ENCODE measurements at regions not wholly inside any gene's neighbourhood (a gene's known extent, or its start where the extent isn't known, plus 50 kb on each side); places are given as distances from the start of the nearest gene placed in this dataset.

DNA sequence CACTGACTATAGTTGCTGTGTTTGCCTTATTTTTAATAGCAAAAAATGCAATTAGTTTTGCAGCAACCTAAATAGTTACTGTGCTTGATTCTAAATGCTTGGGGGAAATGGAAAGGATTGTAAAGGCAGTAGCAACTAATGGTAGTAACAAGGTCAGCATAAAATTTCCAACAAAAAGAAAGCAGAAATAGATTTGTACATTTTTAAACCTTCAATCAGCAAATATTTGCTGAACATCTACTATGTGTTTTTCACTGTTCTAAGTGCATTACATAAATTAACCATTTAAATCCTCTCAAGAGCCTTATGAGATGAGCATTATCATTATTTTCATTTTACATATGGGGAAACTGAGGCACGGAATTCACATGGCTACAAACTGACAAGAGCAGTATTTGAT is 308.0 kb upstream of the UBE2E3 start:
- H3K36me3 ChIP-seq (replicated peaks in 1 of 2; ENCODE audit: control insufficient read depth in 2 of 2, insufficient read depth in 2 of 2, low read length in 2 of 2) = no peaks in the 10 kb centered on the region
- no peak overlapping the region for H3K9ac ChIP-seq (ENCODE audit: low read depth, low read length, poor library complexity)
- H3K27ac ChIP-seq (replicated peaks; ENCODE audit: low read length) = no peak overlapping the region
- no peak overlapping the region for H2BK5ac ChIP-seq (ENCODE audit: low read length)
- no CpG with 5 or more reads among the region's 1 CpG for WGBS, 2 donors (ENCODE audit: extremely low coverage in 2 of 2, insufficient read length in 2 of 2, insufficient replicate concordance in 1 of 2)
- H3K14ac ChIP-seq (ENCODE audit: low read length) = no peak overlapping the region
- H3K4me2 ChIP-seq (ENCODE audit: insufficient read depth, low read length, poor library complexity, severe bottlenecking) = no peak overlapping the region
- no peak overlapping the region for H2AFZ ChIP-seq (ENCODE audit: low read length)
- no peak for DNase-seq (ENCODE audit: low spot score)
- H3K23ac ChIP-seq (ENCODE audit: low read depth, low read length, poor library complexity) = no peak overlapping the region
- no peaks in the 10 kb centered on the region for H3K9me3 ChIP-seq (replicated peaks in 1 of 2; ENCODE audit: control insufficient read depth in 2 of 2, insufficient read depth in 1 of 2, low read depth in 1 of 2, low read length in 2 of 2)
- H3K79me1 ChIP-seq (ENCODE audit: low read depth, low read length) = no peaks in the 10 kb centered on the region
- H3K4ac ChIP-seq (ENCODE audit: low read length) = no peak overlapping the region
- no peak overlapping the region for H3K4me3 ChIP-seq (ENCODE audit: low read length in 2 of 2)
- H3K27me3 ChIP-seq (ENCODE audit: control insufficient read depth in 3 of 3, insufficient read depth in 3 of 3, low read depth in 1 of 3, low read length in 3 of 3) = no peaks in the 10 kb centered on the region
- H2BK12ac ChIP-seq (ENCODE audit: low read length) = no peak overlapping the region
- H2AK5ac ChIP-seq (ENCODE audit: low read depth, low read length) = no peak overlapping the region
- no peak overlapping the region for H2BK120ac ChIP-seq (ENCODE audit: low read depth, low read length)
- H3K18ac ChIP-seq (ENCODE audit: low read length) = no peak overlapping the region
- H2BK15ac ChIP-seq (ENCODE audit: low read length) = no peak overlapping the region
- H4K8ac ChIP-seq (ENCODE audit: low read depth, low read length) = no peak overlapping the region
- H4K91ac ChIP-seq (ENCODE audit: low read depth, low read length, poor library complexity) = no peak overlapping the region
- peaks cover 0 to 3% of the 10 kb centered on the region in 2 donors for H3K4me1 ChIP-seq (ENCODE audit: control insufficient read depth in 2 of 2, insufficient read depth in 1 of 2, low read depth in 1 of 2, low read length in 2 of 2)

DNA sequence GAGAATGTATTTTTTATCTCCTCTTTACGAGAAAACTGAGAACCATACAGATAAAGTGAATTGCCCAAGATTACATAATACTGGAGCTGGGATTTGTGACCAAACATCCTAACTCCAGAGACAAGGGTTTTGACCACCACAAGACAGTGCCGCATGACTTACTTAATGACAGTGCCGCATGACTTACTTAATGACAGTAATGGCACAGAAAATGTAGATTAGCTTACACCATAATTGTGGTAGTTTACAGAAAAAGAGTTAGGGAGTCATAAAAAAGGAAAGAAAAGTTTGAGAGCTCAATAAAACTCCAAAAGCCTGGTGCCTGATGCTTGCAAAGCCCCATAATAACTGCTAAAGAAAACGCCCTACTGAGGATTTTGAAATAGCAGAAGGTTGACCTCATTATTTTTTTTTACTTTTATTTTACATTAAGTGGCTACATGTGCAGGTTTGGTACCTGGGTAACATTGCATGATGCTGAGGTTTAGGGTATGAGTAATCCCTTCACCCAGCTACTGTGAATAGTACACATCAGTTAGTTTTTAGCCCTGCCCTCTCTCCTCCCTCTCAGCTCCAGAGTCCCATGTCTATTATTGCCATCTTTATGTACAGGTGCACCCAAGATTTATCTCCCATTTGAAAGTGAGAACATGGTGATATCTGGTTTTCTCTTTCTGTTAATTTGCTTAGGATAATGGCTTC is 310.0 kb upstream of the UBE2E3 start:
- Histone ChIP-seq H3K79me1 (ENCODE audit: low read depth, low read length) (no peaks in the 10 kb centered on the region), H4K8ac (ENCODE audit: low read depth, low read length) (no peak overlapping the region), H2BK12ac (ENCODE audit: low read length) (no peak overlapping the region), H2AFZ (ENCODE audit: low read length) (no peak overlapping the region), H3K14ac (ENCODE audit: low read length) (no peak overlapping the region), H2BK15ac (ENCODE audit: low read length) (no peak overlapping the region), H3K18ac (ENCODE audit: low read length) (no peak overlapping the region), H3K4me1 (ENCODE audit: control insufficient read depth in 2 of 2, insufficient read depth in 1 of 2, low read depth in 1 of 2, low read length in 2 of 2) (peaks cover 0 to 3% of the 10 kb centered on the region in 2 donors), H2BK5ac (ENCODE audit: low read length) (no peak overlapping the region), H2BK120ac (ENCODE audit: low read depth, low read length) (no peak overlapping the region), H3K36me3 (replicated peaks in 1 of 2; ENCODE audit: control insufficient read depth in 2 of 2, insufficient read depth in 2 of 2, low read length in 2 of 2) (no peaks in the 10 kb centered on the region), H3K27ac (replicated peaks; ENCODE audit: low read length) (no peak overlapping the region), H3K9me3 (replicated peaks in 1 of 2; ENCODE audit: control insufficient read depth in 2 of 2, insufficient read depth in 1 of 2, low read depth in 1 of 2, low read length in 2 of 2) (no peaks in the 10 kb centered on the region), H3K4me2 (ENCODE audit: insufficient read depth, low read length, poor library complexity, severe bottlenecking) (no peak overlapping the region), H3K27me3 (ENCODE audit: control insufficient read depth in 3 of 3, insufficient read depth in 3 of 3, low read depth in 1 of 3, low read length in 3 of 3) (no peaks in the 10 kb centered on the region), H3K4me3 (ENCODE audit: low read length in 2 of 2) (no peak overlapping the region), H2AK5ac (ENCODE audit: low read depth, low read length) (no peak overlapping the region), H4K91ac (ENCODE audit: low read depth, low read length, poor library complexity) (no peak overlapping the region), H3K23ac (ENCODE audit: low read depth, low read length, poor library complexity) (no peak overlapping the region), H3K4ac (ENCODE audit: low read length) (no peak overlapping the region), H3K9ac (ENCODE audit: low read depth, low read length, poor library complexity) (no peak overlapping the region)
- no CpG with 5 or more reads among the region's 4 CpGs for WGBS, 2 donors (ENCODE audit: extremely low coverage in 2 of 2, insufficient read length in 2 of 2, insufficient replicate concordance in 1 of 2)
- no peak for DNase-seq (ENCODE audit: low spot score)

DNA sequence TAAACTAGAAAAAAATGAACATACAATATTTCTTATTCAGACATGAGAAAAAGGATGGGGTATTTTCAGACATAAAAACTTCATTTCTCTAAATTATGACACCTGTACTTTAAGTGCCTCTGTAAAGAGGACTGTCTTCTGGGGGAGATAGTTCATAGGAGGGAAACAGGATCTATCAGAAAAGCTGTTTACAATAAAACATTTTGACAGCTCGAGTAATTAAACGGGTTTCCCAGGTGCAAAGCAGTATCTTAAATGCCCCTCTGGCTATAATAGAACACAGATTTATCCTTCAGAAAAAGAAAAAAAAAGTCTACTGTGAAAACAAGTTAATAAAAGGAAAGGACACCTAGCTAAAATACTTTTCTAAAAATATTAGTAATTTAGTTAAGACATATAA is 311.4 kb upstream of the UBE2E3 start:
- Histone ChIP-seq H3K27ac (replicated peaks; ENCODE audit: low read length) (no peak overlapping the region), H2AK5ac (ENCODE audit: low read depth, low read length) (no peak overlapping the region), H3K4me1 (ENCODE audit: control insufficient read depth in 2 of 2, insufficient read depth in 1 of 2, low read depth in 1 of 2, low read length in 2 of 2) (no peaks in the 10 kb centered on the region), H3K23ac (ENCODE audit: low read depth, low read length, poor library complexity) (no peak overlapping the region), H3K4ac (ENCODE audit: low read length) (no peak overlapping the region), H4K91ac (ENCODE audit: low read depth, low read length, poor library complexity) (no peak overlapping the region), H3K9ac (ENCODE audit: low read depth, low read length, poor library complexity) (no peak overlapping the region), H2BK5ac (ENCODE audit: low read length) (no peak overlapping the region), H3K18ac (ENCODE audit: low read length) (no peak overlapping the region), H3K9me3 (replicated peaks in 1 of 2; ENCODE audit: control insufficient read depth in 2 of 2, insufficient read depth in 1 of 2, low read depth in 1 of 2, low read length in 2 of 2) (no peaks in the 10 kb centered on the region), H3K4me2 (ENCODE audit: insufficient read depth, low read length, poor library complexity, severe bottlenecking) (no peak overlapping the region), H2AFZ (ENCODE audit: low read length) (no peak overlapping the region), H2BK12ac (ENCODE audit: low read length) (no peak overlapping the region), H2BK120ac (ENCODE audit: low read depth, low read length) (no peak overlapping the region), H3K27me3 (ENCODE audit: control insufficient read depth in 3 of 3, insufficient read depth in 3 of 3, low read depth in 1 of 3, low read length in 3 of 3) (no peaks in the 10 kb centered on the region), H4K8ac (ENCODE audit: low read depth, low read length) (no peak overlapping the region), H3K36me3 (replicated peaks in 1 of 2; ENCODE audit: control insufficient read depth in 2 of 2, insufficient read depth in 2 of 2, low read length in 2 of 2) (no peaks in the 10 kb centered on the region), H3K79me1 (ENCODE audit: low read depth, low read length) (no peaks in the 10 kb centered on the region), H2BK15ac (ENCODE audit: low read length) (no peak overlapping the region), H3K4me3 (ENCODE audit: low read length in 2 of 2) (no peak overlapping the region), H3K14ac (ENCODE audit: low read length) (no peak overlapping the region)
- no peak for DNase-seq (ENCODE audit: low spot score)
- no CpG with 5 or more reads among the region's 2 CpGs for WGBS, 2 donors (ENCODE audit: extremely low coverage in 2 of 2, insufficient read length in 2 of 2, insufficient replicate concordance in 1 of 2)

DNA sequence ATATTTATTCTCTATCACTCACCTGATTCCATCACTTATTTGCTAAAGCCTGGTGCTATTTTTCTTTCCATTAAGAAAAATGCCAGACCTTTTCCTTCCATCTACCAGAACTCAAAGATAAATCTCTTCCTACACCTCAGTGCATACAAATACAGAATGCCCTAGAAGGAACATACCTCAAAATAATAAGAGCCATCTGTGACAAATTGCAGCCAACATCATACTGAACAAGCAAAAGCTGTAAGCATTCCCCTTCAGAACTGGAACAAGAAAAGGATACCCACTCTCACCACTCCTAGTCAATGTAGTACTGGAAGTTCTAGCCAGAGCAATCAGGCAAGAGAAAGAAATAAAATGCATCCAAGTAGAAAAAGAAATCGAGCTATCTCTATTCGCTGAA is 315.9 kb upstream of the UBE2E3 start:
- no peak overlapping the region for H3K18ac ChIP-seq (ENCODE audit: low read length)
- no peak overlapping the region for H3K4ac ChIP-seq (ENCODE audit: low read length)
- H3K79me1 ChIP-seq (ENCODE audit: low read depth, low read length) = no peaks in the 10 kb centered on the region
- H3K23ac ChIP-seq (ENCODE audit: low read depth, low read length, poor library complexity) = no peak overlapping the region
- no peak overlapping the region for H2BK15ac ChIP-seq (ENCODE audit: low read length)
- no peaks in the 10 kb centered on the region for H3K36me3 ChIP-seq (replicated peaks in 1 of 2; ENCODE audit: control insufficient read depth in 2 of 2, insufficient read depth in 2 of 2, low read length in 2 of 2)
- no peak overlapping the region for H2BK12ac ChIP-seq (ENCODE audit: low read length)
- H2AK5ac ChIP-seq (ENCODE audit: low read depth, low read length) = no peak overlapping the region
- WGBS, 2 donors (ENCODE audit: extremely low coverage in 2 of 2, insufficient read length in 2 of 2, insufficient replicate concordance in 1 of 2) = no CpG with 5 or more reads among the region's 2 CpGs
- no peak overlapping the region for H3K4me2 ChIP-seq (ENCODE audit: insufficient read depth, low read length, poor library complexity, severe bottlenecking)
- no peaks in the 10 kb centered on the region for H3K27me3 ChIP-seq (ENCODE audit: control insufficient read depth in 3 of 3, insufficient read depth in 3 of 3, low read depth in 1 of 3, low read length in 3 of 3)
- no peak for DNase-seq (ENCODE audit: low spot score)
- no peak overlapping the region for H3K4me3 ChIP-seq (ENCODE audit: low read length in 2 of 2)
- no peaks in the 10 kb centered on the region for H3K4me1 ChIP-seq (ENCODE audit: control insufficient read depth in 2 of 2, insufficient read depth in 1 of 2, low read depth in 1 of 2, low read length in 2 of 2)
- no peak overlapping the region for H2BK5ac ChIP-seq (ENCODE audit: low read length)
- no peak overlapping the region for H2BK120ac ChIP-seq (ENCODE audit: low read depth, low read length)
- no peak overlapping the region for H4K8ac ChIP-seq (ENCODE audit: low read depth, low read length)
- no peak overlapping the region for H3K14ac ChIP-seq (ENCODE audit: low read length)
- no peak overlapping the region for H4K91ac ChIP-seq (ENCODE audit: low read depth, low read length, poor library complexity)
- no peak overlapping the region for H2AFZ ChIP-seq (ENCODE audit: low read length)
- H3K27ac ChIP-seq (replicated peaks; ENCODE audit: low read length) = no peak overlapping the region
- H3K9ac ChIP-seq (ENCODE audit: low read depth, low read length, poor library complexity) = no peak overlapping the region
- no peaks in the 10 kb centered on the region for H3K9me3 ChIP-seq (replicated peaks in 1 of 2; ENCODE audit: control insufficient read depth in 2 of 2, insufficient read depth in 1 of 2, low read depth in 1 of 2, low read length in 2 of 2)

All from neuronal stem cell (in vitro differentiated cells).